H54 (cell line): ENCODE measurements at regions not wholly inside any gene's neighbourhood (a gene's known extent, or its start where the extent isn't known, plus 50 kb on each side); places are given as distances from the start of the nearest gene placed in this dataset.

Experiments
- DNase-seq: peaks from one replicate; pipeline ENCODE4 v3.0.0; 2011; ENCODE audit warnings: low spot score, mixed read lengths; ENCODE audit not compliant: insufficient read length
- FAIRE-seq: peaks from 3 replicates; lab custom pipeline; 2011; peaks lifted over from hg19 to GRCh38; lab: Jason Lieb, UNC
- POLR2A ChIP-seq: IDR thresholded peaks from 2 replicates; pipeline ENCODE4 v1.6.1; 2011; ENCODE audit warnings: low read depth, mild to moderate bottlenecking, low read length

- DNase-seq, result no peak
- no peak for FAIRE-seq
- no peak for TF ChIP-seq POLR2A
Measured at GRCh38 chr11:115787302-115787701, 283.1 kb upstream of the CADM1 start.

GRCh38 chr11:115784796-115785521, 280.7 kb upstream of the CADM1 start:
- no peak for TF ChIP-seq POLR2A
- FAIRE-seq, result no peak
- DNase-seq, result no peak

GRCh38 chr11:115780646-115781362, 276.6 kb upstream of the CADM1 start:
- no peak for TF ChIP-seq POLR2A
- FAIRE-seq (no peak), DNase-seq (no peak)

GRCh38 chr11:115778928-115779650, 274.9 kb upstream of the CADM1 start:
- FAIRE-seq (no peak), DNase-seq (no peak)
- no peak for TF ChIP-seq POLR2A

- DNase-seq, result no peak
- no peak for TF ChIP-seq POLR2A
- FAIRE-seq, result no peak
Measured at GRCh38 chr11:115776916-115777315, 272.7 kb upstream of the CADM1 start.

GRCh38 chr11:115775846-115776245, 271.6 kb upstream of the CADM1 start:
- TF ChIP-seq POLR2A, result no peak
- FAIRE-seq, result no peak
- DNase-seq, result no peak

GRCh38 chr11:115774756-115775155, 270.5 kb upstream of the CADM1 start:
- TF ChIP-seq POLR2A, result no peak
- FAIRE-seq, result no peak

GRCh38 chr11:115769891-115770290, 265.7 kb upstream of the CADM1 start:
- DNase-seq (no peak), FAIRE-seq (no peak)
- no peak for TF ChIP-seq POLR2A

More at GRCh38 chr11:115774756-115775155, 270.5 kb upstream of the CADM1 start:
- DNase-seq, result no peak

- no peak for TF ChIP-seq POLR2A
- FAIRE-seq (no peak), DNase-seq (no peak)
Measured at GRCh38 chr11:115767883-115768282, 263.7 kb upstream of the CADM1 start.

- no peak for DNase-seq
- no peak for FAIRE-seq
- TF ChIP-seq POLR2A, result no peak
Measured at GRCh38 chr11:115767047-115767802, 263.0 kb upstream of the CADM1 start.

GRCh38 chr11:115766561-115766960, 262.3 kb upstream of the CADM1 start:
- no peak for TF ChIP-seq POLR2A
- no peak for FAIRE-seq
- DNase-seq, result no peak

- no peak for FAIRE-seq
- DNase-seq, result no peak
Measured at GRCh38 chr11:115765803-115766239, 261.6 kb upstream of the CADM1 start.

GRCh38 chr11:115764176-115764575, 260.0 kb upstream of the CADM1 start:
- DNase-seq (no peak), FAIRE-seq (no peak)

More at GRCh38 chr11:115765803-115766239, 261.6 kb upstream of the CADM1 start:
- no peak for TF ChIP-seq POLR2A

GRCh38 chr11:115761817-115762216, 257.6 kb upstream of the CADM1 start:
- TF ChIP-seq POLR2A, result no peak
- no peak for FAIRE-seq
- DNase-seq, result no peak

More at GRCh38 chr11:115764176-115764575, 260.0 kb upstream of the CADM1 start:
- no peak for TF ChIP-seq POLR2A
